NCI-H460 (cell line): ENCODE measurements at regions not wholly inside any gene's neighbourhood (a gene's known extent, or its start where the extent isn't known, plus 50 kb on each side); places are given as distances from the start of the nearest gene placed in this dataset.
"Not testable (repeated sequence)": the region's sequence is repeated elsewhere in the genome, so short reads cannot be mapped to it uniquely, and the experiment has no call there.

Experiments
- DNase-seq: peaks from one replicate; pipeline ENCODE4 v3.0.0-alpha.2; 2016; ENCODE audit warnings: low read depth; ENCODE audit errors: extremely low read depth

- no peak for DNase-seq
These were observed 149.3 kb upstream of the ALKAL2 start for GRCh38 chr2:437180-437579.

- no peak for DNase-seq
These were observed 148.3 kb upstream of the ALKAL2 start for GRCh38 chr2:436205-436604.

- DNase-seq: no peak
These were observed 146.7 kb upstream of the ALKAL2 start for GRCh38 chr2:434625-435024.

DNA sequence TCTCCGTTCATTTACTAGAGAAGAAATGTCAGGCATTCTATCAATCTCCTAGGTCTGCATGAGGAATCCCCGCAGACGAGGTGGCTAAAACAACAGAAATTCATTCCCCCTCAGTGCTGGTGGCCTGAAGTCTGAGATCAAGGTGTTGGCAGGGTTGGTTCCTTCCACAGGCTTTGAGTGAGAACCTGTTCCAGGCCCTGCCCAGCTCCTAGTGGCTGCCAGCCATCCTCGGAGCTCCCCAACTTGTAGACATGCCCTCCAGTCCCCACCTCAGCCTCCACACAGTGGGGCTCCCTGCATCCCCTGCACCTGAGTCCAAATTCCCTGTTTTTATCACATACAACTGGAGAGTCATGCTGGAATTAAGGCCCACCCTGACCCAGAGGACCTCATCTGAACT lies 145.3 kb upstream of the ALKAL2 start:
- DNase-seq: no peak

DNA sequence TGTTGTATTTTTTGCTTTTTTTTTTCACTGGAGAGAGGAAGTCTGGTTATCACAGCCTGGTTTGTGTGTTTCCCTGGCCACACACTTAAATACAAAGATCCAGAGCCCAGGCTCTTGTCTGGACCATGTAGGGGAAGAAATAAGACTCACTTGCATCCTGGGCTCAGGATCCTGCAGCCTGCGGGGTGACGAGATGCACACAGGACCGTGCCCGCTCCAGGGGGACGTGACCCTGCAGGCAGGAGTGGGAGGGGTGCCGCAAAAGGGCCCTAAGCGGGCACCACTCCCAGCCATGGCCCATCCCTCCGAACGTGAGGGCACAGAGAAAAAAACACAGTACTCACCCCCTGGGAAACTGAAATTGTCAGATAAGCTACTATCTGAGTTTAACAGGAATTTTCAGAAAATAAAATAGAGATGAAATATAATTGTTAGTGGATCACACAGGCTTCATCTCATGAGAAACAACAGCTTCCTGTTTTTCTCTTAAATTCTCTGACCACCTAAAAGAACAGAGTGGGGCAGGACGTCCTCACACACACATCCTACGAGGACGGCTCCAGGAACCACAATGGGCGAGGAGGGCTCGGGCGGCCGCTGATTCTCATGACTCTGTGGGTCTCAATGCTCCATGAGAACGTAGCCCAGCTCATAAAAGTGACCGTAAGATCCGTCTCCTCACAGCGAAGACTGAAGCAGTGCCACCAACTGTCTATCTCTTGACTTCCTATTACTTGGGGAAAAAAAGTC lies 142.6 kb upstream of the ALKAL2 start:
- DNase-seq: no peak

DNA sequence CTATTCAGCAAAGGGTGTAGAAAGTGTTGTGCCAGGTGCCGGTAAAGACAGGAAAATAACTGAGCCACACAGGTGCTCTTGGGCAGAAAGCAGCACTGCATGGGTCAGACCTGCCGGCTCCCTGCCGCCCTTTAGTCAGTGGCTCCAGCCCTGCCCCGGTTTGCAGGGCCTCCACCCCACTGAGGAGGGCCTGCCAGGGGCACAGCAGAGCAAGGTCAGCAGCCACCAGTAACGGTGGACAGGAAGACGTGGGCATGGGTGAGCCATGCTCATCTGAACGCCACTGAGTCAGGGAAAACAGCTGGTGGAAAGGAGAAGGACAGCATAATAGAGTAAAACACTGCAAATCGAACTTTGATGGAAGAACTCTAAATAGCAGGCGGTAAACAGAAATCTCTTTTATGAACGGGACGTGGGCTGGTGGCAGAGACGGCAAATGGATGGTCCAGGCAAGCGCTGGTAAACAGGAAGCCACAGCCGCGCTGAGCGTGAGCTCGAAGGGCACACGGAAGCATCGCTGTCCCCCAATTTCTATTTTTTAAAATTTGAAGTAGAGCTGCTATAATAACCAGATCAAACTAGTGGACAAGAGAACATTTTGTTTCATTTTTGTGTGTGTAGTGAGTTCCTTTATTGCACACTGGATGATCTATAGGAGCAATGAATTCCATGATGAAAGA lies 141.8 kb upstream of the ALKAL2 start:
- DNase-seq: no peak

DNA sequence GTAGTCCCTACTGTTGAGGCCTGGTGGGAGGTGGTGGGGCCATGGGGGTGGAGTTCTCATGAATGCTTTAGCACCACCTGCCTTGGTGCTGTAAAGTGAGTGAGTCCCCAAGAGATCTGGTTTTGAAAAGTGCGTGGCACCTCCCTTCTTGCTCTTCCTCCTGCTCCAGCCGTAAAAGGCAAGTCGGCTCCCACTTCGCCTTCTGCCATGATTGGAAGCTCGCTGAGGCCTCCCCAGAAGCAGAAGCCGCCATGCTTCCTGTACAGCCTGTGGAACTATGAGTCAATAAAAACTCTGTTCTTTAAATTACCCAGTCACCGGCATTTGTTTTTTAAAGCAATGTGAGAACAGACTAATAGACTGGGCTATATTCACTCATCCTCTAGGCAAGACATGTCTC lies 141.3 kb upstream of the ALKAL2 start:
- DNase-seq: no peak

DNA sequence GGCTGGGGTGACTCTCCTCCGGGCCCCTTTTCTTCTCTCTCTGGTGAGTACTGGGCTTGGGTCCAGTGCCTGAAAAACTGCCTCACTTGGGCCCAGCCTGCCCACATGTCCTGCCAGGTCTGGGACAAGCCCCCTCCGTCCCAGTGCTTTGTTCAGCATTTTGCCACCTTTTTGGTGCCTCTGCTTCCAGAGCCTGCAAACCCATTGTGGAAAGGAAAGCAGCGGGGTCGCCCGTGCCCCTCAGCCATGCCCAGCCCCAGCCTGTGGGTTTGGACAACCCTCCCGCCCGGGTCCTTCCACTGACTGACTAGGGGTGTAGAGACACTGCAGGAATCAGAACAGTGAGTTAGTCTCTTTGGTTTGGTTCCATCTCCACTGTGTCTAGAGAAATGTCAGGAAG lies 140.7 kb upstream of the ALKAL2 start:
- no peak for DNase-seq

DNA sequence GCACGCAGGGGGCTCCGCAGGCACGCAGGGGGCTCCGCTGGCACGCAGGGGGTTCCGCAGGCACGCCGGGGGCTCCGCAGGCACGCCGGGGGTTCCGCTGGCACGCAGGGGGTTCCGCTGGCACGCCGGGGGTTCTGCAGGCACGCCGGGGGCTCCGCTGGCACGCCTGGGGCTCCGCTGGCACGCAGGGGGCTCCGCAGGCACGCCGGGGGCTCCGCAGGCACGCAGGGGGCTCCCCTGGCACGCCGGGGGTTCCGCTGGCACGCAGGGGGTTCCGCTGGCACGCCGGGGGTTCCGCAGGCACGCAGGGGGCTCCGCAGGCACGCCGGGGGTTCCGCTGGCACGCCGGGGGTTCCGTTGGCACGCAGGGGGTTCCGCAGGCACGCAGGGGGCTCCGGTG lies 138.8 kb upstream of the ALKAL2 start:
- not testable (repeated sequence) for DNase-seq

- no peak for DNase-seq
These were observed 138.1 kb upstream of the ALKAL2 start for GRCh38 chr2:425947-426346.

DNA sequence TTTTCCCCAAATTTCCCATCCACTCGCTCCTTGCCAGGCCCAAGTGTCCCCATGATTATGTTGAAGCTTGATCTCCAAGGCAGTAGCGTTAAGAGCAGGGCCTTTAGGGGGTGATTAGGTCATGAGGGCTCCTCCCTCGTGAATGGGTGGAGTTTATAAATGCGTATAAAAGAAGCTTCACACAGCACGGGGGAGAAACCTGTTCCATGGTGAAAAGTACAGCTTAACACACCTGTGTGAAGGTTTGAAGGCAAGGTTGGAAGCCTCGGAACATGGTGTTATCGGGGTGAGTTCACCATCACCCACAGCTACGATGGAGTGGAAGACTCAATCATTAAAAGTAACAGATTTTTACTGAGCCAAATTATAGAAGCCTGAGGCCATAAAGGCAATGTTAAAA lies 137.4 kb upstream of the ALKAL2 start:
- DNase-seq: no peak

DNA sequence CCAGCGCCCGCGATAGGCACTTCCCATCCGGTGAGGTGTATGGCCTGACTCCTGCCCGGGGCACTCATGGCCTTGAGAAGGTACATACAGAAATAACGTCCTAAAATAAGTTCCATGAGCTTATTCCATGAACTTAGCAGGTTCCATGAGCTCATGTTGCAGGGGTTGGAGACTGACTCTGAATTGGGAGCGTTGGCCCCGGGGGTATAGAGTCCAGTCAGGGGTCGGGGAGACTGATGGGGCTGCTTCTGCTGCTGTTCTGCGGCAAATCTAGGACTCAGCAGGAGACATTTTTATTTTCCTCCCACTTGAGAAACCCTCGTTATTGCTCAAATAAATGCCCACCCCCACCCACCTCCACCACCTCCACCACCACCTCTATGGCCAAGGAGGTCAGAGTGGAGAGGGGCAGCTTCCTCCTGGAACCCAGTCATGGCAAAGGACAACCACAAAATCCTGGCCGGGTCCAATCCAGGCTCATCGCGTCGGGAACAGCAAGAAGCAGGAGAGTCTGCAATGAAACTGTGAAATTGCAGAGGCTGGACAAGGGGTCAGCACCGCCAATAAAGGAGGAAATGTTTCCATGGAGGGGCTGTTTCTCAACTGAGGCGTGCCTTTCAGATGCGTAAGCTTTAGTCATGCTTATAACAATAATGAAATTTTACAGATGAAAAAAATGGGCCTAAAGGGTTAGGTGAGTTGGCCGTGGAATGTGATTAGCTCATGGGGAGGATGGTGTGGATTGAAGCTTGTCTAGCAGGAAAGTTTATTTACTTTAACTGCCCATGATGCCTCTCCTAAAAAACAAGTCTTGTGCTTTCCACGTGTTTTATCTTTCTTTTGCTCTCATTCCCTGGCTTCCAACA lies 136.6 kb upstream of the ALKAL2 start:
- no peak for DNase-seq

- DNase-seq: no peak
These were observed 135.6 kb upstream of the ALKAL2 start for GRCh38 chr2:423479-423878.

DNA sequence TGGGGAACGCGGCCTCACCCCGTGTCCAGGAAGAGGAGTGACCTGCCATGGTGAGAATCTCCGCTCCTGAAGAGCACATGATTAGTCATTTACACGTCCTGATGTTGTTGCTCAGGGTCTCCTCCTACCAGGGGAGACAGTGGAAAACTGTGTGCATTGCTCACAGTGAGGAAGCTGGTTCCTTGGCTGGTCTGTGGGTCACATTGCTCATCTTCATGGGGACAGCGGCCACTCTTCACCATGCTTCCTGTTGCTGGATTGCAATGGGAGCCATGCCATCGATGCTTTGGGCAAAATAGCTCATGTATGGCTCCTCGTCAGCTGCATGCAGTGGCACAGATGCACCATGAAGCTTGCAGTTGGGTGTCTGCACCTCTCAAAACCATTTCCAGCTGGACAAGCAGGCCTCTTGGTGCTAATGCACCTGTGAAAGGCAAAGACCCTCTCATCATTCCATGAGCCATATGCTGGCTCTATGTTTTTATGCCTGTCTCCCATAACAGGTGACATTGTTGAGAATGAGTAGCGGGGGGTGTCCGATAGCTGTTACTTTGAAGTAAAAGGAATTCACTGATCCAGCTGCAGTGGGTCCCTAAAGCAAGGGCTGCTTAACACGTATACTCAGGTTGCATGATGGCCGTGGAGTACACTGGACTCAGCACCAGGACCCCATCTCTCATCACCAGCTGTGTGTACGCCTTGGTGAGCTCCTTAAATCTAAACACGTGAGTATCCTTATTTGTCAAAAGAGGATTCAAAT lies 135.0 kb upstream of the ALKAL2 start:
- no peak for DNase-seq

GRCh38 chr2:421406-421805 lies 133.5 kb upstream of the ALKAL2 start:
- no peak for DNase-seq

DNA sequence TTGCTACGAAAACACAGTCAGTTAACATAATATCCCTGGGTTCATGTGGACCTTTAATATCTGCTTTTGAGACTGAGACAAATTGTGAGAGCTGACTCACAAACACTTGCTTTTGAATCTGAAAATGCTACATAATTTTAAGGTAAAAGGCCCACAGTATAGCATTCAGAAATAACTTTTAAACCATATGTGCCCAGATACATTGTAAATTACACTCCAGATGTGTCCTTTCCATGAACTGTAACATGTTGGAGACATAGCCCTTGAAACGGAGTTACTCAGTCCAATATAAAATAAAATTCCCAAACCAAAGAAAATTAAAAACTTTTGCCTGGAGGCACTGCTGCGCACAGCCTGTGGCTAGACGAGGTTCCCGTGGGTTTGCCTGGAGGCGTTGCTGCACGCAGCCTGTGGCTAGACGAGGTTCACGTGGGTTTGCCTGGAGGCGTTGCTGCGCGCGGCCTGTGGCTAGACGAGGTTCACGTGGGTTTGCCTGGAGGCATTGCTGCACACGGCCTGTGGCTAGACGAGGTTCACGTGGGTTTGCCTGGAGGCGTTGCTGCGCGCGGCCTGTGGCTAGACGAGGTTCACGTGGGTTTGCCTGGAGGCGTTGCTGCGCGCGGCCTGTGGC lies 131.9 kb upstream of the ALKAL2 start:
- DNase-seq: no peak

DNA sequence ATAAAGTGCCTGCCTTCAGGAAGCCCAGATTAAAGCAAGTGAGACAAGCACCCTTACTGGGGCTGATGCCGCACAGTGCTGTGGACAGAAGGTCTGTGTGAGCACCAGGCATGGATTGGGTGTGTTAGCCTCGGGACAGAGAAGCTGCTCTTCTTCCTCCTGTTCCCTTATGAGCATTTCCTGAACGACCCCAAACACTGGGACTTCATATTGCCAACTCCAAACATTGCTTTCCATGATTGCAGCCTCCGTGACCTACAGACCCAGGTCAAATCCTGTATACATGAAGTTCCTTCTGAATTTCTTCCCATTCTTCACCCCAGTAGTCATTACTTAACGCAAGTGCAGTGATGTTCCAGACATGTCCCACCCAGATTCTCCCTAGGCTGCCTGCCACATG lies 129.8 kb upstream of the ALKAL2 start:
- DNase-seq: no peak

DNA sequence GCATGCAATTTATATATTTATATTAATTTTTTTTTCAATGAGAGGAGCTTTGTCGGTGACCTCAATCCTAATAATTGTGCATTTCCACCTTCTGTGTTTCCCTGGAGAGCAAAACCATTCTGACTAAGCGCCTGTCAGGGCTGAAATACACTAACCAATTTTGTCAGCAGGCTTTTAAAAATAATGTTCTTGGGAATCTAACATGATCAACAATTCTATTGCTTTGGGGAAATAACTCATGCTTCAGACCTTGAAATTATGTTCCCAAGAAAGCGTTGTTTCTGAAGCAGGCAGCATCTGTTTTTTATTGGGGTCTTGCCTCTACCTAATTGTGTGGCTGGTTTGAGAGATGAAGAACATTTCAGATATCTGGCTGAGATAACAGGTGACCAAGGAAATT lies 129.1 kb upstream of the ALKAL2 start:
- no peak for DNase-seq

DNA sequence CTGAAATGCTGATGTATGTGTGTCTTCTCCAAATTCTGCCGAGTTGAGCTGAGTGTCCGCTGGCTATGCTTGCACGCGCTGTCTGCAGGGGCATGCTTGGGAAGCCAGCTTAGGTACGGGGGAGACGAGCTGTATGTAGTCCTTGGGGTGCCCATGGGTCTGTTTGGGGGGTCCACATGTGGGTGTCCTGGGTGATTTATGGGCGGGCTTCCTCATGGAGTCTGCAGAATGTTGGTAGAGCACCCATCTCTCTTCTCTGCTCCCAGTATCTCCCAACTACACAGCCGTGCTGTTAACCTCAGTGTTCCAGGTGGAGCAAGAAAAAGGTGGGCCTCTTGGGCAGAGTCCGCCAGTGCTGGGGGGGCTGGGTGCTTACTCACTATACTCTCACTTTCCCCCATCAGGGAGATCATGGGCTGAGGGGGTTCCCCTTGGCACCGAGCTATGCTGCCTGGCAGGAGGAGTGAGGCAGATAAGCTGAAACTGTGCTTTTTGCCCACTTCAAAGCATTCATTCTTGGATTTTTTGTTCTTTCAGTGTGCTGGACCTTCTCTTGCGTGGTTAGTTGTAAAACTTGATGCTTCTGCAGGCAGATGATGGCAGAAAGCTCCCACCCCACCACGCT lies 128.2 kb upstream of the ALKAL2 start:
- no peak for DNase-seq

GRCh38 chr2:409523-409922 lies 121.6 kb upstream of the ALKAL2 start:
- no peak for DNase-seq
